ENCODE measurements at regions not wholly inside any gene's neighbourhood (a gene's known extent, or its start where the extent isn't known, plus 50 kb on each side); places are given as distances from the start of the nearest gene placed in this dataset.

DNA sequence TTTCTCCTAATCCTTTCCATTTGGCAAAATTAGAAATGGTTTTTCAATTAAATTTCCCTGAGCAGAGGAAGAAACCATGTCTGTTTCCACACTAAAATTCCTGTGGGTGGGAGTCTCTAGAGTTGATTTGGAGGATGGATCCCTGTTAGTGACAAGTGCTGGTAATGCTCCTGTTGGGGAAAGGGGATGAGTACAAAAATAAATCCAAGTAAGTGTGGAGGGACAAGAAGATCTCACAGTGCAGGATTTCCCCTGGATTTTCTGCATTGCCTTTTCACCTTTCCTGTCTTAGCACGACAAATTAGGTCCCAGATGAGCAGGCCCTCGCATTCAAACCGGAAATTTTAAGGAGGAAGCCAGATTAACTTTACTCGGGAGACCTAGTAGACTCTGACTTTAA lies 107.5 kb downstream of the DAD1 start (continued):
- TF ChIP-seq SAP30 (IDR thresholded peaks at IDR 0.05; ENCODE audit: insufficient read depth, insufficient replicate concordance, low read length) (no peak), TBP (IDR thresholded peaks at IDR 0.05; ENCODE audit: low read depth, low read length) (no peak)
- TF ChIP-seq, protein P1, sequence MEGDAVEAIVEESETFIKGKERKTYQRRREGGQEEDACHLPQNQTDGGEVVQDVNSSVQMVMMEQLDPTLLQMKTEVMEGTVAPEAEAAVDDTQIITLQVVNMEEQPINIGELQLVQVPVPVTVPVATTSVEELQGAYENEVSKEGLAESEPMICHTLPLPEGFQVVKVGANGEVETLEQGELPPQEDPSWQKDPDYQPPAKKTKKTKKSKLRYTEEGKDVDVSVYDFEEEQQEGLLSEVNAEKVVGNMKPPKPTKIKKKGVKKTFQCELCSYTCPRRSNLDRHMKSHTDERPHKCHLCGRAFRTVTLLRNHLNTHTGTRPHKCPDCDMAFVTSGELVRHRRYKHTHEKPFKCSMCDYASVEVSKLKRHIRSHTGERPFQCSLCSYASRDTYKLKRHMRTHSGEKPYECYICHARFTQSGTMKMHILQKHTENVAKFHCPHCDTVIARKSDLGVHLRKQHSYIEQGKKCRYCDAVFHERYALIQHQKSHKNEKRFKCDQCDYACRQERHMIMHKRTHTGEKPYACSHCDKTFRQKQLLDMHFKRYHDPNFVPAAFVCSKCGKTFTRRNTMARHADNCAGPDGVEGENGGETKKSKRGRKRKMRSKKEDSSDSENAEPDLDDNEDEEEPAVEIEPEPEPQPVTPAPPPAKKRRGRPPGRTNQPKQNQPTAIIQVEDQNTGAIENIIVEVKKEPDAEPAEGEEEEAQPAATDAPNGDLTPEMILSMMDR (IDR thresholded peaks at IDR 0.05; ENCODE audit: control extremely low read depth in 1 of 3, insufficient read depth in 1 of 3, low read depth in 1 of 3, low read length in 3 of 3) = no peak
